H1 (cell line): ENCODE measurements at regions not wholly inside any gene's neighbourhood (a gene's known extent, or its start where the extent isn't known, plus 50 kb on each side); places are given as distances from the start of the nearest gene placed in this dataset.

ENCODE experiments used
- CTCF ChIA-PET: fragments of 300-600 bp; sonication (Branson Sonifier 250); formaldehyde crosslinking; loops from one replicate; lab custom pipeline; 2021; ENCODE audit not compliant: partially characterized antibody; lab: Charles Lee
- POLR2A ChIA-PET: fragments of 300-600 bp; sonication (Branson Sonifier 250); formaldehyde crosslinking; loops from one replicate; lab custom pipeline; 2021; ENCODE audit warnings: inconsistent platforms; ENCODE audit not compliant: partially characterized antibody; lab: Charles Lee
- DNase-seq, 2 experiments: peaks; one replicate each; pipeline versions ENCODE4 v3.0.0 to v3.0.0-alpha.2; 2010 to 2022; ENCODE audit warnings: low spot score in 2 of 2, low read depth in 1 of 2, mixed read lengths in 1 of 2
- FAIRE-seq: peaks from 2 replicates; lab custom pipeline; 2011; peaks lifted over from hg19 to GRCh38; lab: Jason Lieb, UNC
- H2AFZ ChIP-seq: 2 replicates; pipeline ENCODE4 v1.8.1; 2012; ENCODE audit warnings: low read length, inconsistent platforms
- H2AK5ac ChIP-seq: 2 replicates; pipeline ENCODE4 v1.6.1; 2013; ENCODE audit warnings: low read depth, low read length
- H2BK120ac ChIP-seq: replicated peaks from 2 replicates; pipeline ENCODE3; 2013; ENCODE audit warnings: low read depth, low read length, inconsistent platforms
- H2BK12ac ChIP-seq: 2 replicates; pipeline ENCODE4 v1.6.1; 2013; ENCODE audit warnings: low read depth, low read length
- H2BK15ac ChIP-seq: 2 replicates; pipeline ENCODE4 v1.6.1; 2013; ENCODE audit warnings: low read length
- H2BK20ac ChIP-seq: 2 replicates; pipeline ENCODE4 v1.6.1; 2013; ENCODE audit warnings: low read length
- H2BK5ac ChIP-seq: 2 replicates; pipeline ENCODE4 v1.6.1; 2013; ENCODE audit warnings: low read depth, low read length
- H3K14ac ChIP-seq: 2 replicates; pipeline ENCODE4 v1.6.1; 2013; ENCODE audit warnings: inconsistent platforms; ENCODE audit not compliant: insufficient read length
- H3K18ac ChIP-seq: 2 replicates; pipeline ENCODE4 v1.6.1; 2013; ENCODE audit warnings: low read length; ENCODE audit errors: extremely low read depth
- H3K23ac ChIP-seq: 2 replicates; pipeline ENCODE4 v1.6.1; 2013; ENCODE audit warnings: inconsistent platforms; ENCODE audit not compliant: insufficient read length
- H3K23me2 ChIP-seq: 2 replicates; pipeline ENCODE4 v1.6.1; 2013; ENCODE audit warnings: low read depth, low read length
- H3K27ac ChIP-seq: 2 replicates; pipeline ENCODE4 v1.6.1; 2011; ENCODE audit warnings: low read depth, low read length, inconsistent platforms
- H3K27me3 ChIP-seq, 4 experiments: replicated peaks in 1 of 4; 1 replicate in 1 of 4; 2 replicates in 3 of 4; pipeline versions ENCODE4 v1.6.1 to v1.8.1; 2011 to 2013; ENCODE audit warnings: low read length in 3 of 4, mild to moderate bottlenecking in 3 of 4, inconsistent platforms in 2 of 4, mixed read lengths in 2 of 4, moderate library complexity in 1 of 4; ENCODE audit not compliant: control insufficient read depth in 3 of 4, insufficient read depth in 3 of 4; ENCODE audit errors: extremely low read depth in 1 of 4
- H3K36me3 ChIP-seq, 4 experiments: 2 replicates each; pipeline versions ENCODE4 v1.6.1 to v1.8.1; 2011 to 2013; ENCODE audit warnings: mild to moderate bottlenecking in 4 of 4, low read length in 3 of 4, moderate library complexity in 2 of 4, control low read depth in 1 of 4, inconsistent platforms in 1 of 4; ENCODE audit not compliant: insufficient read depth in 4 of 4, control insufficient read depth in 2 of 4
- H3K4ac ChIP-seq: replicated peaks from 2 replicates; pipeline ENCODE3; 2013; ENCODE audit warnings: low read length, low read depth, mixed read lengths, inconsistent platforms; ENCODE audit not compliant: insufficient read length
- H3K4me1 ChIP-seq, 4 experiments: replicated peaks in 1 of 4; 1 replicate in 1 of 4; 2 replicates in 3 of 4; pipeline versions ENCODE4 v1.6.1 to v1.8.1; 2011 to 2013; ENCODE audit warnings: low read length in 3 of 4, inconsistent platforms in 2 of 4, mixed read lengths in 1 of 4; ENCODE audit not compliant: insufficient read depth in 4 of 4, control insufficient read depth in 3 of 4
- H3K4me2 ChIP-seq, 2 experiments: 2 replicates each; pipeline versions ENCODE4 v1.6.1 to v1.8.1; 2011 to 2013; ENCODE audit warnings: low read depth in 2 of 2, low read length in 2 of 2, control low read depth in 1 of 2, inconsistent platforms in 1 of 2, mild to moderate bottlenecking in 1 of 2; ENCODE audit not compliant: insufficient read depth in 1 of 2
- H3K4me3 ChIP-seq, 4 experiments: fragments of 200-600, 300-600 bp in 1 of 4; sonication (generic), shearing (Covaris generic), sonication (Bioruptor Twin) in 1 of 4; 2 replicates each; pipeline versions ENCODE4 v1.5.1 to v1.8.1; 2011 to 2016; ENCODE audit warnings: low read length in 4 of 4, low read depth in 3 of 4, control low read depth in 2 of 4, inconsistent platforms in 2 of 4, mild to moderate bottlenecking in 2 of 4, mixed read lengths in 1 of 4, moderate library complexity in 1 of 4; ENCODE audit not compliant: insufficient read depth in 2 of 4; ENCODE audit errors: extremely low read depth in 1 of 4
- H3K56ac ChIP-seq: replicated peaks from 2 replicates; pipeline ENCODE3; 2013; ENCODE audit warnings: low read depth, mild to moderate bottlenecking, mixed read lengths, low read length, inconsistent platforms; ENCODE audit not compliant: insufficient read length
- H3K79me1 ChIP-seq: 2 replicates; pipeline ENCODE4 v1.6.1; 2013; ENCODE audit warnings: low read depth, low read length, control low read depth
- H3K79me2 ChIP-seq, 2 experiments: 2 replicates each; pipeline versions ENCODE4 v1.6.1 to v1.8.1; 2012 to 2013; ENCODE audit warnings: low read length in 2 of 2, mild to moderate bottlenecking in 2 of 2, inconsistent platforms in 1 of 2; ENCODE audit not compliant: insufficient read depth in 2 of 2, control insufficient read depth in 1 of 2
- H3K9ac ChIP-seq, 4 experiments: replicated peaks in 1 of 4; 1 replicate in 1 of 4; 2 replicates in 3 of 4; pipeline versions ENCODE4 v1.6.1 to v1.8.1; 2011 to 2013; ENCODE audit warnings: low read depth in 3 of 4, low read length in 3 of 4, control low read depth in 2 of 4, mild to moderate bottlenecking in 2 of 4, moderate library complexity in 2 of 4, inconsistent platforms in 1 of 4; ENCODE audit errors: extremely low read depth in 1 of 4
- H3K9me3 ChIP-seq, 2 experiments: 2 replicates each; pipeline versions ENCODE4 v1.6.1 to v1.8.1; 2012 to 2013; ENCODE audit warnings: mild to moderate bottlenecking in 2 of 2, moderate library complexity in 2 of 2, control low read depth in 1 of 2, inconsistent platforms in 1 of 2, low read depth in 1 of 2, low read length in 1 of 2, mixed read lengths in 1 of 2; ENCODE audit not compliant: insufficient read depth in 2 of 2
- H4K20me1 ChIP-seq, 2 experiments: replicated peaks in 1 of 2; 2 replicates each; pipeline versions ENCODE3 to v1.8.1; 2011 to 2013; ENCODE audit warnings: inconsistent platforms in 2 of 2, low read length in 2 of 2, mild to moderate bottlenecking in 1 of 2; ENCODE audit not compliant: insufficient read depth in 2 of 2, control insufficient read depth in 1 of 2
- H4K5ac ChIP-seq: 2 replicates; pipeline ENCODE4 v1.6.1; 2013; ENCODE audit warnings: low read length, low read depth, mixed read lengths, inconsistent platforms; ENCODE audit not compliant: insufficient read length
- H4K8ac ChIP-seq: 2 replicates; pipeline ENCODE4 v1.8.0; 2013; ENCODE audit warnings: mild to moderate bottlenecking, moderate library complexity, low read length, inconsistent platforms; ENCODE audit not compliant: insufficient read depth; ENCODE audit errors: extremely low read depth
- H4K91ac ChIP-seq: replicated peaks from 2 replicates; pipeline ENCODE3; 2013; ENCODE audit warnings: low read length, mixed read lengths, inconsistent platforms; ENCODE audit not compliant: insufficient read length
- KDM1A ChIP-seq: fragments of 200-600, 300-600 bp; sonication (generic); IDR thresholded peaks from 2 replicates; pipeline ENCODE4 v1.7.1; 2016; ENCODE audit warnings: mild to moderate bottlenecking, low read length, borderline replicate concordance
- KDM4A ChIP-seq: IDR thresholded peaks from one replicate; pipeline ENCODE4 v1.7.1; 2012; ENCODE audit warnings: low read depth, mild to moderate bottlenecking, moderate library complexity, low read length, inconsistent platforms; ENCODE audit not compliant: severe bottlenecking
- TEAD4 ChIP-seq: IDR thresholded peaks from 2 replicates; pipeline ENCODE4 v1.6.1; 2012; ENCODE audit warnings: low read depth, low read length, inconsistent platforms, mixed read lengths
- WGBS, 2 experiments: shearing (Covaris generic) in 1 of 2; methylation state at CpG; one replicate each; pipeline versions ENCODE4 v1.1.6 to v1.1.7; 2013 to 2015; ENCODE audit warnings: low lambda C conversion rate in 2 of 2, mixed read lengths in 2 of 2, inconsistent platforms in 1 of 2, low coverage in 1 of 2, missing lambda C conversion rate in 1 of 2; ENCODE audit not compliant: insufficient replicate concordance in 2 of 2, insufficient coverage in 1 of 2, insufficient read length in 1 of 2; ENCODE audit errors: extremely low coverage in 1 of 2, missing lambda C conversion rate in 1 of 2; 5-methylcytosine and 5-hydroxymethylcytosine counted together

GRCh38 chr2:53511549-53511948 is 256.1 kb upstream of the CHAC2 start:
- TF ChIP-seq KDM4A (no peak), KDM1A (no peak), TEAD4 (peak; percentile 62)
- FAIRE-seq: no peak
- no peak overlapping the region for H3K4me2 ChIP-seq
- peaks cover 0 to 4% of the 10 kb centered on the region in 2 experiments; a peak in 1 of 4 replicates for H3K9me3 ChIP-seq
- H3K4ac ChIP-seq: no peak overlapping the region
- no peak overlapping the region for H2AK5ac ChIP-seq
- no peak overlapping the region for H2BK12ac ChIP-seq
- 90% methylated on average over 4 of the region's 4 CpGs; no CpG with 5 or more reads in 1 of the 2 experiments for WGBS, 2 experiments
- H4K20me1 ChIP-seq: no peaks in the 10 kb centered on the region
- no peak overlapping the region for H4K8ac ChIP-seq
- no peak for DNase-seq
- ChIA-PET CTCF (interaction anchor here (1.0 to 1.2 kb wide), 2 partner anchors 11 to 23 kb away, joined by 3 to 6 read pairs; no protein-coding TSS in a partner anchor), POLR2A (no interaction called here)
- no peak overlapping the region for H3K4me3 ChIP-seq
- H3K23ac ChIP-seq: no peak overlapping the region
- no peak overlapping the region for H3K9ac ChIP-seq
- H3K27me3 ChIP-seq: no peaks in the 10 kb centered on the region
- H3K79me2 ChIP-seq: no peaks in the 10 kb centered on the region
- H2BK20ac ChIP-seq: no peak overlapping the region
- H3K36me3 ChIP-seq: no peaks in the 10 kb centered on the region
- no peak overlapping the region for H3K18ac ChIP-seq
- no peak overlapping the region for H3K14ac ChIP-seq
- no peaks in the 10 kb centered on the region for H3K79me1 ChIP-seq
- H4K5ac ChIP-seq: no peak overlapping the region
- peaks cover 0 to 4% (median 0%) of the 10 kb centered on the region in 4 experiments; a peak in 1 of 7 replicates for H3K4me1 ChIP-seq
- H2BK120ac ChIP-seq: no peak overlapping the region
- no peak overlapping the region for H4K91ac ChIP-seq
- no peak overlapping the region for H3K27ac ChIP-seq
- H3K23me2 ChIP-seq: no peaks in the 10 kb centered on the region
- no peak overlapping the region for H3K56ac ChIP-seq
- H2AFZ ChIP-seq: no peak overlapping the region
- no peak overlapping the region for H2BK5ac ChIP-seq
- no peak overlapping the region for H2BK15ac ChIP-seq
